Right lobe of liver (tissue), 6 donors: ENCODE measurements at regions not wholly inside any gene's neighbourhood (a gene's known extent, or its start where the extent isn't known, plus 50 kb on each side); places are given as distances from the start of the nearest gene placed in this dataset.

Source experiments
- ATAC-seq, 4 donors: fragments of 200-7000 bp; cut with Tn5 transposase; one replicate each; pipeline ENCODE4 v1.9.1; 2020; ENCODE audit warnings: mild to moderate bottlenecking in 4 of 4, moderate library complexity in 4 of 4
- DNase-seq, 3 donors: peaks; one replicate each; pipeline ENCODE4 v3.0.0-alpha.2; 2020
- H3K27ac ChIP-seq, 3 donors: fragments of 200-600 bp; one replicate each; pipeline ENCODE4 v1.8.0; 2022
- H3K27me3 ChIP-seq, 2 donors: fragments of 200-600 bp; one replicate each; pipeline ENCODE4 v1.8.0; 2022
- H3K36me3 ChIP-seq, 4 donors: fragments of 200-600 bp; sonication (generic) in 1 of 4; one replicate each; pipeline versions ENCODE4 v1.5.1 to v1.8.0; 2017 to 2022; ENCODE audit warnings: control low read depth in 1 of 4
- H3K4me1 ChIP-seq, 4 donors: fragments of 200-600 bp; sonication (generic) in 1 of 4; one replicate each; pipeline versions ENCODE4 v1.5.1 to v1.8.0; 2017 to 2022; ENCODE audit warnings: control low read depth in 1 of 4
- H3K4me3 ChIP-seq, 3 donors: fragments of 200-600 bp; one replicate each; pipeline ENCODE4 v1.8.0; 2022
- H3K9me3 ChIP-seq, 4 donors: fragments of 200-600 bp; sonication (generic) in 1 of 4; one replicate each; pipeline versions ENCODE4 v1.5.1 to v1.8.0; 2017 to 2022; ENCODE audit warnings: control low read depth in 1 of 4
- CTCF ChIP-seq, 4 donors: fragments of 200-600 bp in 3 of 4; fragments of 450-650 bp in 1 of 4; IDR thresholded peaks; one replicate each; pipeline versions ENCODE4 v1.5.1 to v1.8.0; 2016 to 2022; ENCODE audit warnings: antibody characterized with exemption in 4 of 4, mild to moderate bottlenecking in 2 of 4
- POLR2A ChIP-seq: fragments of 450-650 bp; IDR thresholded peaks from one replicate; pipeline ENCODE4 v1.6.1; 2017; ENCODE audit warnings: antibody characterized with exemption, mild to moderate bottlenecking
- WGBS: methylation state at CpG from one replicate; pipeline ENCODE4 v1.1.6; 2018; ENCODE audit warnings: low coverage, low lambda C conversion rate; ENCODE audit not compliant: insufficient coverage; ENCODE audit errors: missing lambda C conversion rate; 5-methylcytosine and 5-hydroxymethylcytosine counted together
- intact Hi-C, 2 donors: fragments of 100-400 bp; cut with DNase I; formaldehyde crosslinking; loops; one replicate each; pipeline versions ENCODE4 v1.11.2 to v1.14.1; 2022
- donor health status: DM: no; HTN: yes; CAD: no.
- donor health status: DM: no; HTN: no; CAD: no.
- donor health status: DM: no; HTN: no; CAD: no.
- donor health status: DM: no; HTN: yes; CAD: no.
- donor health status: DM: no; HTN: yes; CAD: no.

DNA sequence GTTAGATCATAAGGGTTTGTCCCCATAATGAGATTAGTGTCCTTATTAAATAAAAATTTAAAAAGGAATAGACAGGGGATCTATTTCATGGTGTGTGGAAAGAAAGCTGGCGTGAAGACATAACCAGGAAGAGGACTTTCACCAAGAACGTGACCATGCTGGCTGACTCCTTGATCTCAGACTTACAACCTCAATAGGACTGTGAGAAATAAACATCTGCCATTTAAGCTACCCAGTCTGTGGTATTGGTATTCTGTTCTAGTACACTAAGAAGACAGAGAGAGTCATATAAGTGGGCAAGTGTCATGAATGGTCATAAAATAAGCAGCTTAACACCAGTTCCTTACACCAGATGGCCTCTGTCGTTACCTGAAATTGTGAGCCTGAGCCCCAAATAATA is 259.4 kb upstream of the CCNG1 start:
- Histone ChIP-seq H3K9me3 (no peaks in the 10 kb centered on the region), H3K27me3 (no peaks in the 10 kb centered on the region), H3K27ac (no peak overlapping the region), H3K4me3 (no peak overlapping the region), H3K36me3 (no peaks in the 10 kb centered on the region), H3K4me1 (peaks cover 0 to 8% (median 0%) of the 10 kb centered on the region in 4 donors)
- no peak for DNase-seq
- ATAC-seq = no peak
- WGBS = 81% methylated on average over 3 of the region's 3 CpGs
- TF ChIP-seq POLR2A = no peak
- TF ChIP-seq CTCF (IDR thresholded peaks at IDR 0.05) = no peak
- intact Hi-C loops = no loop called here

DNA sequence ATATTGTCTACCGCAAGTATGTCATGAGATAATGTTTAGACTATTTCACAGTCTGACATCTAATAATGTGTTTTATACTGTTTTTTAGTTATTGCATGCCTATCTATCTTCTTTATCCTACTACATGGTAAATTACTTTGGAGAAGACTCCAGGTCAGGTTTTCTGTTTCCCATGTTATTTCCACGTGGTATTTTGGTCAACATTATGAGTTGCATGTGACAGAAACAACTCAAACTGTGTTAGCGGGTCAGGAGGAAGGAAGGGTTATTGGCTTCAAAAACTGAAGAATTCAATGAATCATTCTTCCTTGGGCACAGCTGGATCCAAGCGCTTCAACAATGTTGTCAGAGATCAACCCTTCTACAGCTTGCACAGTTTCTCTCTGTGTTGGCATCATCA is 252.1 kb upstream of the CCNG1 start:
- Histone ChIP-seq H3K9me3 (no peaks in the 10 kb centered on the region), H3K27me3 (no peaks in the 10 kb centered on the region), H3K4me1 (no peaks in the 10 kb centered on the region), H3K4me3 (no peak overlapping the region), H3K27ac (no peak overlapping the region), H3K36me3 (no peaks in the 10 kb centered on the region)
- TF ChIP-seq POLR2A (no peak), CTCF (IDR thresholded peaks at IDR 0.05) (no peak)
- ATAC-seq (no peak), DNase-seq (no peak)
- WGBS = 90% methylated on average over 4 of the region's 4 CpGs
- intact Hi-C loops = no loop called here

DNA sequence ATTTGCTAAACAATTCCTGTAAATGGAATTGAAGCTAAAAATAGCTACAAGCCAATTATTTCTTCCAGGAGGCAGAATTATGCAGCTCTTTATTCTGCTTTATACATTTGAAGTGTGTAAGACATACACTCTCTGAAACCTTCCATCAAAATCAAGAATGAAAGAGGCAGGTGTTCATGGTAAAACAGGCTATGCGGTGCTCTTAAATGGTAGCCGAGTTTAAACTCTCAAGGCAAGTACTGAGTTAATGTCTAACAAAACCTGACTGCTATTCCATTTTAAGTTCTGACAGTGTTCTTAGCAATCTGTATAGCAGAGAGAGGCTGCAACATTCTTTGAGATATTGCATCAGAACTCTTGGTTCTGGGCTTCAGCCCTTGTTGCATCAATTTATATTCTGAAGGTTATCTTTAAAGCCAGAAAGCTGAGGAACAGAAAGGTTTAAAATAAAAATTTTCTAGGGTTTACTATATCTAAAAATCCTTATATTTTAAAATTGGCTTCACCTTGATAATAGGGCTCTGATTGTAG is 248.3 kb upstream of the CCNG1 start:
- H3K36me3 ChIP-seq = no peaks in the 10 kb centered on the region
- no peak overlapping the region for H3K27ac ChIP-seq
- ATAC-seq (no peak), DNase-seq (no peak)
- no peaks in the 10 kb centered on the region for H3K27me3 ChIP-seq
- no peaks in the 10 kb centered on the region for H3K4me1 ChIP-seq
- TF ChIP-seq CTCF (IDR thresholded peaks at IDR 0.05) (no peak), POLR2A (no peak)
- intact Hi-C loops = no loop called here
- WGBS = 75% methylated on average over 2 of the region's 2 CpGs
- H3K4me3 ChIP-seq = no peak overlapping the region
- no peaks in the 10 kb centered on the region for H3K9me3 ChIP-seq

DNA sequence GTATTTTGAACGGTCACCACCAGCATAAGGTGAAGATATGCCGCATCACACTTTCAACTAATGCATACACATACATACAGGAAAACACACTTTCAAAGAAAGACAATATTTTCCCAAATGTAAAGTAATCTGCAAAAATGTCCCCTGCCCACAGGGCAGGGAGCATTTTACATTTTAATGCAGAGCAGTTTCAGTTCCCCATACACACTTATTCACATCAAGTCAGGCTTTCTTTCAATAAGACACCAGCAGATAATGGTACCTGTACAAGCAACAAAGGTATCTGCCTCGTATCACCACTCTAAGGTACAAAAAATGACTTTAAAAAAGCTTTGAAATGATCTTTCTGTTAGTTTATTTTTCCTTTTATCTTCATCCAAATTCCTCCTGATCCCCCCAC is 247.1 kb upstream of the CCNG1 start:
- no peak for TF ChIP-seq POLR2A
- no peak for TF ChIP-seq CTCF (IDR thresholded peaks at IDR 0.05)
- no peaks in the 10 kb centered on the region for H3K4me1 ChIP-seq
- no peaks in the 10 kb centered on the region for H3K9me3 ChIP-seq
- H3K27me3 ChIP-seq = no peaks in the 10 kb centered on the region
- no peak overlapping the region for H3K4me3 ChIP-seq
- no peak for ATAC-seq
- 62% methylated on average over 3 of the region's 3 CpGs for WGBS
- intact Hi-C loops = no loop called here
- no peaks in the 10 kb centered on the region for H3K36me3 ChIP-seq
- DNase-seq = no peak
- no peak overlapping the region for H3K27ac ChIP-seq

DNA sequence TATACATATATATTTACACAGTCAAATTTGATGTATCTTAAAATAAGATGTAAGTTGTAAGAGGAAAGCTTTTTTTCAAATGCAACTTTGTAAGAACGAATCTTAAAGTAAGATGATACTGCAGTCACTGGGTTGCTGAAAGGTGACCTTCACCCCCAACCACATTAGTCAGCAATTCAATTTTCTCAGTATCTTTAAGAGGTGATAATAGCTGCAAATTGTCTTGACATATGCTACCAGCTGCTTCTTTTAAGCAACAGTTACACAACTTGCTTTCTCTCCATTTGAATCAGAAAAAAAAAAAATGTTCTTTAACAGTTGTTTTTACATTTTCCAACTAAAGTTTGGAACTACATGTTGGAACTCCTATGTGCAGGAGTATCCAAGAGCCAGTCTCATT is 246.6 kb upstream of the CCNG1 start:
- no peak for DNase-seq
- no peaks in the 10 kb centered on the region for H3K27me3 ChIP-seq
- no peaks in the 10 kb centered on the region for H3K9me3 ChIP-seq
- H3K27ac ChIP-seq = no peak overlapping the region
- ATAC-seq = no peak
- no peak overlapping the region for H3K4me3 ChIP-seq
- intact Hi-C loops = no loop called here
- WGBS = 55% methylated on average over 1 of the region's 1 CpG
- TF ChIP-seq POLR2A = no peak
- no peak for TF ChIP-seq CTCF (IDR thresholded peaks at IDR 0.05)
- no peaks in the 10 kb centered on the region for H3K36me3 ChIP-seq
- H3K4me1 ChIP-seq = no peaks in the 10 kb centered on the region
